HG03575 (cell line): ENCODE measurements at regions not wholly inside any gene's neighbourhood (a gene's known extent, or its start where the extent isn't known, plus 50 kb on each side); places are given as distances from the start of the nearest gene placed in this dataset.
"Not testable (repeated sequence)": the region's sequence is repeated elsewhere in the genome, so short reads cannot be mapped to it uniquely, and the experiment has no call there.

Source experiments
- ATAC-seq: cut with Tn5 transposase; IDR thresholded peaks from one replicate; pipeline ENCODE4 v1.9.1; 2021; ENCODE audit not compliant: unreplicated experiment, insufficient number of reproducible peaks, low FRiP score; ENCODE audit errors: extremely low read depth

- ATAC-seq, result no peak
These were observed 1601.0 kb upstream of the NUDT12 start for GRCh38 chr5:105163547-105163946.

GRCh38 chr5:105162557-105162956 is 1600.0 kb upstream of the NUDT12 start:
- ATAC-seq, result not testable (repeated sequence)

- no peak for ATAC-seq
These were observed 1595.9 kb upstream of the NUDT12 start for GRCh38 chr5:105158526-105158925.

GRCh38 chr5:105150323-105150722 is 1587.7 kb upstream of the NUDT12 start:
- ATAC-seq, result no peak

- ATAC-seq, result no peak
These were observed 1584.3 kb upstream of the NUDT12 start for GRCh38 chr5:105146867-105147266.

GRCh38 chr5:105145152-105145551 is 1582.6 kb upstream of the NUDT12 start:
- ATAC-seq, result no peak

GRCh38 chr5:105134328-105134727 is 1571.7 kb upstream of the NUDT12 start:
- no peak for ATAC-seq

GRCh38 chr5:105133087-105133486 is 1570.5 kb upstream of the NUDT12 start:
- ATAC-seq, result no peak

GRCh38 chr5:105132581-105132980 is 1570.0 kb upstream of the NUDT12 start:
- no peak for ATAC-seq

GRCh38 chr5:105131045-105131444 is 1568.5 kb upstream of the NUDT12 start:
- no peak for ATAC-seq

GRCh38 chr5:105101577-105101976 is 1539.0 kb upstream of the NUDT12 start:
- no peak for ATAC-seq

GRCh38 chr5:105088961-105089360 is 1526.4 kb upstream of the NUDT12 start:
- ATAC-seq, result no peak

GRCh38 chr5:105088102-105088501 is 1525.5 kb upstream of the NUDT12 start:
- no peak for ATAC-seq

- no peak for ATAC-seq
These were observed 1495.3 kb upstream of the NUDT12 start for GRCh38 chr5:105057893-105058292.

- no peak for ATAC-seq
These were observed 1494.4 kb upstream of the NUDT12 start for GRCh38 chr5:105057001-105057436.

- ATAC-seq, result no peak
These were observed 1491.8 kb upstream of the NUDT12 start for GRCh38 chr5:105054406-105054805.

GRCh38 chr5:105042623-105043022 is 1480.0 kb upstream of the NUDT12 start:
- ATAC-seq, result no peak

- not testable (repeated sequence) for ATAC-seq
These were observed 1474.2 kb upstream of the NUDT12 start for GRCh38 chr5:105036814-105037213.

GRCh38 chr5:105034401-105034763 is 1471.8 kb upstream of the NUDT12 start:
- ATAC-seq, result no peak

GRCh38 chr5:105033637-105034400 is 1471.2 kb upstream of the NUDT12 start:
- ATAC-seq, result no peak

GRCh38 chr5:105032917-105033316 is 1470.3 kb upstream of the NUDT12 start:
- no peak for ATAC-seq
